ENCODE measurements at regions not wholly inside any gene's neighbourhood (a gene's known extent, or its start where the extent isn't known, plus 50 kb on each side); places are given as distances from the start of the nearest gene placed in this dataset.

GRCh38 chr6:41404182-41404845, 68.9 kb downstream of the NCR2 start:
- DNase-seq (ENCODE audit: low read depth), result no peak

GRCh38 chr6:41405941-41406727, 70.7 kb downstream of the NCR2 start:
- no peak for DNase-seq (ENCODE audit: low read depth)

- DNase-seq (ENCODE audit: low read depth), result no peak
Measured at GRCh38 chr6:41406728-41407489, 71.5 kb downstream of the NCR2 start.

- DNase-seq (ENCODE audit: low read depth), result no peak
Measured at GRCh38 chr6:41408576-41408975, 73.2 kb downstream of the NCR2 start.

- no peak for DNase-seq (ENCODE audit: low read depth)
Measured at GRCh38 chr6:41408982-41409381, 73.6 kb downstream of the NCR2 start.

- no peak for DNase-seq (ENCODE audit: low read depth)
Measured at GRCh38 chr6:41409489-41409888, 74.1 kb downstream of the NCR2 start.

GRCh38 chr6:41411961-41412360, 76.6 kb downstream of the NCR2 start:
- DNase-seq (ENCODE audit: low read depth), result no peak

- no peak for DNase-seq (ENCODE audit: low read depth)
Measured at GRCh38 chr6:41413250-41413649, 77.8 kb downstream of the NCR2 start.

- DNase-seq (ENCODE audit: low read depth), result no peak
Measured at GRCh38 chr6:41416501-41416837, 81.1 kb downstream of the NCR2 start.

- DNase-seq (ENCODE audit: low read depth), result no peak
Measured at GRCh38 chr6:41418741-41419140, 83.3 kb downstream of the NCR2 start.

- no peak for DNase-seq (ENCODE audit: low read depth)
Measured at GRCh38 chr6:41419385-41419784, 84.0 kb downstream of the NCR2 start.

- DNase-seq (ENCODE audit: low read depth), result no peak
Measured at GRCh38 chr6:41420186-41420585, 84.8 kb downstream of the NCR2 start.

- no peak for DNase-seq (ENCODE audit: low read depth)
Measured at GRCh38 chr6:41422161-41422560, 86.8 kb downstream of the NCR2 start.

GRCh38 chr6:41423002-41423401, 87.6 kb downstream of the NCR2 start:
- DNase-seq (ENCODE audit: low read depth), result no peak

- DNase-seq (ENCODE audit: low read depth), result no peak
Measured at GRCh38 chr6:41424370-41425058, 89.1 kb downstream of the NCR2 start.

GRCh38 chr6:41425511-41425910, 90.1 kb downstream of the NCR2 start:
- no peak for DNase-seq (ENCODE audit: low read depth)

GRCh38 chr6:41426438-41426851, 91.0 kb downstream of the NCR2 start:
- no peak for DNase-seq (ENCODE audit: low read depth)

- no peak for DNase-seq (ENCODE audit: low read depth)
Measured at GRCh38 chr6:41426888-41427641, 91.7 kb downstream of the NCR2 start.

- DNase-seq (ENCODE audit: low read depth), result no peak
Measured at GRCh38 chr6:41427642-41428335, 92.4 kb downstream of the NCR2 start.

- no peak for DNase-seq (ENCODE audit: low read depth)
Measured at GRCh38 chr6:41428336-41428995, 93.1 kb downstream of the NCR2 start.

Measured in GM04503 (cell line).